ENCODE measurements at regions not wholly inside any gene's neighbourhood (a gene's known extent, or its start where the extent isn't known, plus 50 kb on each side); places are given as distances from the start of the nearest gene placed in this dataset.

DNA sequence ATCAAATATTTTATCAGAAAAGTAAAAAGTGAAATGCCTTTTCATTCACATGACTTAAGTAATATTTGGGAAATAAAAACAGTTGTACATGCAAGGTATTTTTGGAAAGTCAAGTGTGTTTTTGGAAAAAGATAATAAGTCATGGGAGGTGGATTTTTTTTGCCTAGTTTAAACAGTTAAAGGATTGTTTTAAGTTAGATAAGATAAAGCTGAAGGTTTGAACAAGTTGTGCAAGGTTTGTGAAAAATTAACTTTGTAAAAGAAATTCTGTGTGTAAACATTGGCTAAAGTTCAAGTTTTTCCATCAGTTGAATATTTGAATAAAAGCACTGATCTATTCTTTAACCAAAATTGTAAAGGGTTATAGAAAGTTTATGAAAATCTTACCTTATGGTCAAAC lies 207.9 kb upstream of the RGPD4 start:
- Histone ChIP-seq H4K20me1 (ENCODE audit: insufficient read depth, poor library complexity, severe bottlenecking) (no peaks in the 10 kb centered on the region), H3K4me1 (ENCODE audit: insufficient read depth) (no peaks in the 10 kb centered on the region), H3K4me2 (no peak overlapping the region), H2AFZ (no peak overlapping the region), H3K27me3 (no peaks in the 10 kb centered on the region), H3K79me2 (no peaks in the 10 kb centered on the region), H3K4me3 (no peak overlapping the region), H3K9me2 (replicated peaks; ENCODE audit: insufficient read depth) (no peaks in the 10 kb centered on the region), H3K9me3 (ENCODE audit: low read depth) (peaks cover 15% of the 10 kb centered on the region), H3K36me3 (replicated peaks; ENCODE audit: insufficient read depth, low read depth) (no peaks in the 10 kb centered on the region), H3K27ac (no peak overlapping the region)
- no peak for TF ChIP-seq EZH2 (IDR thresholded peaks at IDR 0.05; ENCODE audit: borderline replicate concordance)
- TF ChIP-seq, protein P1, sequence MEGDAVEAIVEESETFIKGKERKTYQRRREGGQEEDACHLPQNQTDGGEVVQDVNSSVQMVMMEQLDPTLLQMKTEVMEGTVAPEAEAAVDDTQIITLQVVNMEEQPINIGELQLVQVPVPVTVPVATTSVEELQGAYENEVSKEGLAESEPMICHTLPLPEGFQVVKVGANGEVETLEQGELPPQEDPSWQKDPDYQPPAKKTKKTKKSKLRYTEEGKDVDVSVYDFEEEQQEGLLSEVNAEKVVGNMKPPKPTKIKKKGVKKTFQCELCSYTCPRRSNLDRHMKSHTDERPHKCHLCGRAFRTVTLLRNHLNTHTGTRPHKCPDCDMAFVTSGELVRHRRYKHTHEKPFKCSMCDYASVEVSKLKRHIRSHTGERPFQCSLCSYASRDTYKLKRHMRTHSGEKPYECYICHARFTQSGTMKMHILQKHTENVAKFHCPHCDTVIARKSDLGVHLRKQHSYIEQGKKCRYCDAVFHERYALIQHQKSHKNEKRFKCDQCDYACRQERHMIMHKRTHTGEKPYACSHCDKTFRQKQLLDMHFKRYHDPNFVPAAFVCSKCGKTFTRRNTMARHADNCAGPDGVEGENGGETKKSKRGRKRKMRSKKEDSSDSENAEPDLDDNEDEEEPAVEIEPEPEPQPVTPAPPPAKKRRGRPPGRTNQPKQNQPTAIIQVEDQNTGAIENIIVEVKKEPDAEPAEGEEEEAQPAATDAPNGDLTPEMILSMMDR (IDR thresholded peaks at IDR 0.05; ENCODE audit: poor library complexity): no peak
- no peak for TF ChIP-seq EZH2phosphoT487 (IDR thresholded peaks at IDR 0.05; ENCODE audit: low read depth, severe bottlenecking, unreplicated experiment)
- DNase-seq (ENCODE audit: low spot score): no peak

DNA sequence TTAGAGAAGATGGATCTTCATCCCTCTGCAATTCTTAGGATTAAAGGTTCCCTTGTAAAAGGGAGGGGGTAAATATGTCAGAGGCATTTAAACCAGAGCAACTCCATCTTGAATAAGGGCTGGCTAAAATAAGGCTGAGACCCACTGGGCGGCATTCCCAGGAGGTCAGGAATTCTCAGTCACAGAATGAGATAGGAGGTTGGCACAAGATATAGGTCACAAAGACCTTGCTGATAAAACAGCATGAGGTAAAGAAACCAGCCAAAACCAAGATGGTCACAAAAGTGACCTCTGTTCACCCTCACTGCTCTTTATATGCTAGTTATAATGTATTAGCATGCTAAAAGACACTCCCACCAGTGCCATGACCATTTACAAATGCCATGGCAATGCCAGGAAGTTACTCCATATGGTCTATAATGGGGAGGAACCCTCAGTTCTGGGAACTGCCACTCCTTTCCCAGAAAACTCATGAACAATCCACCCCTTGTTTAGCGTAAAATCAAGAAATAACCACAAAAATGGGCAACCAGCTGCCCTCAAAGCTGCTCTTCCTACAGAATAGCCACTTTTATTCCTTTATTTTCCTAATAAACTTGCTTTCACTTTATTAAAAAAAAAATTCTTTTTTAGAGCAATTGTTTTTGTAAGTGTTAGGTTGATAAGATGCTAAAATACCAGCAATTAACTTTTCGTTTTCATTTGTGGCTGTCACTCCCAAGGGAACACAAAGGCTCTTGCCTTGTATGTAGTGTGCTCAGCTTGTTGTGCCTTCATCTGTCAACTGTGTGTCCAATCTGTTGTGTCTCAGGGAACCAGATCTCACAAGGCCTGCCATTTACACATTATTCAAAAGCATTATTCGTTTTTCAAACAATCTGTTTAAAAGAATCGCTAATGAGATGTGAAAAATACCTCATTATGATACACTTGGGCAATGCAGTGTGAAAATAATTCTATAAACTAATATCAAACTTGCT lies 205.2 kb upstream of the RGPD4 start:
- no peaks in the 10 kb centered on the region for H3K27me3 ChIP-seq
- H2AFZ ChIP-seq: no peak overlapping the region
- no peaks in the 10 kb centered on the region for H3K9me2 ChIP-seq (replicated peaks; ENCODE audit: insufficient read depth)
- no peaks in the 10 kb centered on the region for H3K4me1 ChIP-seq (ENCODE audit: insufficient read depth)
- DNase-seq (ENCODE audit: low spot score): no peak
- 55% methylated on average over 5 of the region's 5 CpGs for WGBS (ENCODE audit: low lambda C conversion rate, missing lambda C conversion rate)
- H3K9me3 ChIP-seq (ENCODE audit: low read depth): peaks cover 15% of the 10 kb centered on the region
- H3K4me2 ChIP-seq: no peak overlapping the region
- H3K79me2 ChIP-seq: no peaks in the 10 kb centered on the region
- H3K36me3 ChIP-seq (replicated peaks; ENCODE audit: insufficient read depth, low read depth): no peaks in the 10 kb centered on the region
- no peaks in the 10 kb centered on the region for H4K20me1 ChIP-seq (ENCODE audit: insufficient read depth, poor library complexity, severe bottlenecking)
- no peak overlapping the region for H3K27ac ChIP-seq
- H3K4me3 ChIP-seq: no peak overlapping the region
- TF ChIP-seq, protein P1 (IDR thresholded peaks at IDR 0.05; ENCODE audit: poor library complexity): no peak
- no peak for TF ChIP-seq EZH2phosphoT487 (IDR thresholded peaks at IDR 0.05; ENCODE audit: low read depth, severe bottlenecking, unreplicated experiment)
- TF ChIP-seq EZH2 (IDR thresholded peaks at IDR 0.05; ENCODE audit: borderline replicate concordance): no peak

GRCh38 chr2:107622741-107623310 lies 203.9 kb upstream of the RGPD4 start:
- no peaks in the 10 kb centered on the region for H3K27me3 ChIP-seq
- no peaks in the 10 kb centered on the region for H3K36me3 ChIP-seq (replicated peaks; ENCODE audit: insufficient read depth, low read depth)
- no peaks in the 10 kb centered on the region for H3K79me2 ChIP-seq
- no peak for TF ChIP-seq EZH2 (IDR thresholded peaks at IDR 0.05; ENCODE audit: borderline replicate concordance)
- TF ChIP-seq, protein P1 (IDR thresholded peaks at IDR 0.05; ENCODE audit: poor library complexity): no peak
- TF ChIP-seq EZH2phosphoT487 (IDR thresholded peaks at IDR 0.05; ENCODE audit: low read depth, severe bottlenecking, unreplicated experiment): no peak
- DNase-seq (ENCODE audit: low spot score): no peak
- H3K27ac ChIP-seq: no peak overlapping the region
- H4K20me1 ChIP-seq (ENCODE audit: insufficient read depth, poor library complexity, severe bottlenecking): no peaks in the 10 kb centered on the region
- H3K9me2 ChIP-seq (replicated peaks; ENCODE audit: insufficient read depth): no peaks in the 10 kb centered on the region
- H3K4me3 ChIP-seq: no peak overlapping the region
- no peaks in the 10 kb centered on the region for H3K4me1 ChIP-seq (ENCODE audit: insufficient read depth)
- no peak overlapping the region for H3K4me2 ChIP-seq
- 77% methylated on average over 4 of the region's 4 CpGs for WGBS (ENCODE audit: low lambda C conversion rate, missing lambda C conversion rate)
- H2AFZ ChIP-seq: no peak overlapping the region
- peaks cover 11% of the 10 kb centered on the region for H3K9me3 ChIP-seq (ENCODE audit: low read depth)

All from hepatocyte (in vitro differentiated cells).